ENCODE measurements at regions not wholly inside any gene's neighbourhood (a gene's known extent, or its start where the extent isn't known, plus 50 kb on each side); places are given as distances from the start of the nearest gene placed in this dataset.

DNA sequence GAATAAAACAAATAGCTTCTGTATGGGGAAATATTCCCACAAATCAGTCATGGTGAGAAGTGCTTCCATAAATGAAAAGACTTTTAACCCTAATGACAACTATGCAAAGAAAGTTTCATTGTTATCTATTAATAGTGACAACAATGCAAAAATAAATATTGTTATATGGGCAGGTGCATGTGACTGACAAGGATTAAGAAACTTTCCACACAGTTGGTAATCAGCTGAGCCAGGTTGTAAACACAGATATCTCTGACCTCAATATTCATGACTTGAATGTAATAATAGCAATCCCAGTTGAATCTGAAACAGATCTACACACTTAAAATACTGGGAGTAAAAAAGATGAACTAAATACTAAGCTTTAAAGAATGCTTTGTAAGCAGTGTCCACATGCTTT is 517.0 kb upstream of the SOX11 start:
- Histone ChIP-seq H3K4me3 (ENCODE audit: low read length) (no peak overlapping the region), H3K4me2 (ENCODE audit: low read length) (no peak overlapping the region), H4K20me1 (ENCODE audit: insufficient read depth, low read length) (no peaks in the 10 kb centered on the region), H3K27ac (ENCODE audit: low read length) (no peak overlapping the region), H3K4me1 (ENCODE audit: low read length) (no peaks in the 10 kb centered on the region), H3K9me3 (ENCODE audit: insufficient read depth, low read length) (no peaks in the 10 kb centered on the region), H3K9ac (ENCODE audit: low read length) (no peak overlapping the region), H3K36me3 (replicated peaks; ENCODE audit: low read depth, low read length) (no peaks in the 10 kb centered on the region), H2AFZ (ENCODE audit: low read depth, low read length) (no peak overlapping the region), H3K27me3 (ENCODE audit: low read depth, low read length) (no peaks in the 10 kb centered on the region), H3K79me2 (ENCODE audit: low read length) (no peaks in the 10 kb centered on the region)
- TF ChIP-seq, protein P1, sequence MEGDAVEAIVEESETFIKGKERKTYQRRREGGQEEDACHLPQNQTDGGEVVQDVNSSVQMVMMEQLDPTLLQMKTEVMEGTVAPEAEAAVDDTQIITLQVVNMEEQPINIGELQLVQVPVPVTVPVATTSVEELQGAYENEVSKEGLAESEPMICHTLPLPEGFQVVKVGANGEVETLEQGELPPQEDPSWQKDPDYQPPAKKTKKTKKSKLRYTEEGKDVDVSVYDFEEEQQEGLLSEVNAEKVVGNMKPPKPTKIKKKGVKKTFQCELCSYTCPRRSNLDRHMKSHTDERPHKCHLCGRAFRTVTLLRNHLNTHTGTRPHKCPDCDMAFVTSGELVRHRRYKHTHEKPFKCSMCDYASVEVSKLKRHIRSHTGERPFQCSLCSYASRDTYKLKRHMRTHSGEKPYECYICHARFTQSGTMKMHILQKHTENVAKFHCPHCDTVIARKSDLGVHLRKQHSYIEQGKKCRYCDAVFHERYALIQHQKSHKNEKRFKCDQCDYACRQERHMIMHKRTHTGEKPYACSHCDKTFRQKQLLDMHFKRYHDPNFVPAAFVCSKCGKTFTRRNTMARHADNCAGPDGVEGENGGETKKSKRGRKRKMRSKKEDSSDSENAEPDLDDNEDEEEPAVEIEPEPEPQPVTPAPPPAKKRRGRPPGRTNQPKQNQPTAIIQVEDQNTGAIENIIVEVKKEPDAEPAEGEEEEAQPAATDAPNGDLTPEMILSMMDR (IDR thresholded peaks at IDR 0.05; ENCODE audit: low read depth, low read length): no peak
- TF ChIP-seq EZH2phosphoT487 (IDR thresholded peaks at IDR 0.05; ENCODE audit: low read depth): no peak

DNA sequence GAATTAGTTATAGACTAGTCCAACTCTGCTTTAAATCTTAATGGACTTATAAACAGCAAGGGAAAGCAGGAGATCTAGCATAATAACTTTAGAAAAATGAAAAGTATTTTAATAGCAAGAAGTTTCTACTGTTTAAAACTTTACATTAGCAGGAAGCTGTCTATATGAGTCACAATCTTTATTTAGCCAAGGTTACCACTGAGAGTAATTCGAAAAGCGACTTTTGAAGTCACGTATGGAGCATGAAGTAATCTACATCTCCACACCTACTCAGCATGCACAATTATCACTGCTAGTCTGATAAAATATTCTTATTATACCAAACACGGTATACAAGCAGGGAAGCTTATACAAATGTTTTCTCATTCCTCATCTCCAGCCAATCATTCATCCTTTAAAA is 515.4 kb upstream of the SOX11 start:
- Histone ChIP-seq H3K9ac (ENCODE audit: low read length) (no peak overlapping the region), H3K79me2 (ENCODE audit: low read length) (no peaks in the 10 kb centered on the region), H3K4me2 (ENCODE audit: low read length) (no peak overlapping the region), H3K27me3 (ENCODE audit: low read depth, low read length) (no peaks in the 10 kb centered on the region), H2AFZ (ENCODE audit: low read depth, low read length) (no peak overlapping the region), H3K4me3 (ENCODE audit: low read length) (no peak overlapping the region), H3K36me3 (replicated peaks; ENCODE audit: low read depth, low read length) (no peaks in the 10 kb centered on the region), H3K9me3 (ENCODE audit: insufficient read depth, low read length) (no peaks in the 10 kb centered on the region), H4K20me1 (ENCODE audit: insufficient read depth, low read length) (no peaks in the 10 kb centered on the region), H3K27ac (ENCODE audit: low read length) (no peak overlapping the region), H3K4me1 (ENCODE audit: low read length) (no peaks in the 10 kb centered on the region)
- no peak for TF ChIP-seq EZH2phosphoT487 (IDR thresholded peaks at IDR 0.05; ENCODE audit: low read depth)
- TF ChIP-seq, protein P1 (IDR thresholded peaks at IDR 0.05; ENCODE audit: low read depth, low read length): no peak

DNA sequence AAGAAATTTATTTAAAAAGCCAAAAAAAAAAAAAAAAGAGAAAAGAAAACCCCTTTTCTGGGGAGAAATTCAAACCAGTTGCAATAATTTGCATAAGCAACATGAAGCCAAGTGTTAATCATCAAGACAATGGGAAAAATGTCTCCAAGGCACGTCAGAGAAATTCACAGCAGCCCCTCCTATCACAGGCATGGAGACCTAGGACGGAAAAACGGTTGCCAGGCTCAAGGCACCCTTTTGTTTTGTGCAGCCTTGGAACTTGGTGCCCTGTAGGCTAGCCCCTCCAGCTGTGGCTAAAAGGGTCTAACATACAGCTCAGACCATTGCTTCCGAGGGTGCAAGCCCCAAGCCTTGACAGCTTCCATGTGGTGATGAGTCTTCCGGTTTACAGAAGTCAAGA is 509.2 kb upstream of the SOX11 start:
- H3K27ac ChIP-seq (ENCODE audit: low read length): no peak overlapping the region
- H4K20me1 ChIP-seq (ENCODE audit: insufficient read depth, low read length): no peaks in the 10 kb centered on the region
- no peak overlapping the region for H3K9ac ChIP-seq (ENCODE audit: low read length)
- H2AFZ ChIP-seq (ENCODE audit: low read depth, low read length): no peak overlapping the region
- H3K27me3 ChIP-seq (ENCODE audit: low read depth, low read length): no peaks in the 10 kb centered on the region
- no peak overlapping the region for H3K4me2 ChIP-seq (ENCODE audit: low read length)
- H3K79me2 ChIP-seq (ENCODE audit: low read length): no peaks in the 10 kb centered on the region
- H3K9me3 ChIP-seq (ENCODE audit: insufficient read depth, low read length): no peaks in the 10 kb centered on the region
- H3K4me3 ChIP-seq (ENCODE audit: low read length): no peak overlapping the region
- TF ChIP-seq EZH2phosphoT487 (IDR thresholded peaks at IDR 0.05; ENCODE audit: low read depth): no peak
- TF ChIP-seq, protein P1 (IDR thresholded peaks at IDR 0.05; ENCODE audit: low read depth, low read length): no peak
- H3K4me1 ChIP-seq (ENCODE audit: low read length): no peaks in the 10 kb centered on the region
- H3K36me3 ChIP-seq (replicated peaks; ENCODE audit: low read depth, low read length): no peaks in the 10 kb centered on the region

DNA sequence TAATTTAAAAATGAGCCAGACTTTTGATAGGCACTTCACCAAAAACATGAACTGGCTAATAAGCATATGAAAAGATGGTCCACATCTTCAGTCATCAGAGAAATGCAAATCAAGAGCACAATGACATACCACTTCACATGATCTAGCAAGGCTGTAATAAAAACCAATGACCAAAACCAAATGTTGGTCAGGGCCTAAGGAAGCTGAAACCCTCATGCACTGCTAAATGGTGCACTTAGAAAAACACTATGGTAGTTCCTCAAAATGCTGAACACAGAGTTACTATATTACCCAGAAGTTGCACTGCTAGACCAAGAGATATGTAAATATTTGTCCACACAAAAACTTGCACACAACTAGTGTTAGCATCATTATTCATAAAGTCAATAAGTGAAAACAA is 504.9 kb upstream of the SOX11 start:
- H3K27ac ChIP-seq (ENCODE audit: low read length): no peak overlapping the region
- no peak overlapping the region for H2AFZ ChIP-seq (ENCODE audit: low read depth, low read length)
- H3K4me1 ChIP-seq (ENCODE audit: low read length): no peaks in the 10 kb centered on the region
- no peak overlapping the region for H3K4me2 ChIP-seq (ENCODE audit: low read length)
- no peaks in the 10 kb centered on the region for H3K36me3 ChIP-seq (replicated peaks; ENCODE audit: low read depth, low read length)
- H3K9me3 ChIP-seq (ENCODE audit: insufficient read depth, low read length): no peaks in the 10 kb centered on the region
- no peaks in the 10 kb centered on the region for H4K20me1 ChIP-seq (ENCODE audit: insufficient read depth, low read length)
- H3K27me3 ChIP-seq (ENCODE audit: low read depth, low read length): no peaks in the 10 kb centered on the region
- TF ChIP-seq EZH2phosphoT487 (IDR thresholded peaks at IDR 0.05; ENCODE audit: low read depth): no peak
- TF ChIP-seq, protein P1 (IDR thresholded peaks at IDR 0.05; ENCODE audit: low read depth, low read length): no peak
- H3K79me2 ChIP-seq (ENCODE audit: low read length): no peaks in the 10 kb centered on the region
- no peak overlapping the region for H3K4me3 ChIP-seq (ENCODE audit: low read length)
- no peak overlapping the region for H3K9ac ChIP-seq (ENCODE audit: low read length)

Data from OCI-LY3 (cell line).